Fibroblast of lung (primary cell): ENCODE measurements at regions not wholly inside any gene's neighbourhood (a gene's known extent, or its start where the extent isn't known, plus 50 kb on each side); places are given as distances from the start of the nearest gene placed in this dataset.

Experiments used
- DNase-seq, 2 donors: peaks; one replicate each; pipeline versions ENCODE4 v3.0.0 to v3.0.0-alpha.2; 2010; ENCODE audit warnings: low read depth in 2 of 2
- H2AFZ ChIP-seq: 2 replicates; pipeline ENCODE4 v1.5.1; 2012; ENCODE audit warnings: low read length, control low read depth, inconsistent platforms
- H3K27ac ChIP-seq: 2 replicates; pipeline ENCODE4 v1.5.1; 2011; ENCODE audit warnings: low read length, control low read depth; ENCODE audit not compliant: insufficient read depth
- H3K27me3 ChIP-seq: 2 replicates; pipeline ENCODE4 v1.5.1; 2011; ENCODE audit warnings: mild to moderate bottlenecking, low read length; ENCODE audit not compliant: control insufficient read depth, insufficient read depth
- H3K36me3 ChIP-seq: 2 replicates; pipeline ENCODE4 v1.5.1; 2011; ENCODE audit warnings: low read length; ENCODE audit not compliant: control insufficient read depth, insufficient read depth
- H3K4me1 ChIP-seq: 2 replicates; pipeline ENCODE4 v1.5.1; 2011; ENCODE audit warnings: low read length; ENCODE audit not compliant: control insufficient read depth, insufficient read depth; ENCODE audit errors: extremely low read depth
- H3K4me2 ChIP-seq: 2 replicates; pipeline ENCODE4 v1.5.1; 2011; ENCODE audit warnings: low read length, control low read depth; ENCODE audit not compliant: insufficient read depth; ENCODE audit errors: extremely low read depth
- H3K4me3 ChIP-seq, 4 experiments: fragments of 200-600 bp in 1 of 4; sonication (generic) in 1 of 4; replicated peaks in 1 of 4; 2 replicates each; pipeline ENCODE4 v1.5.1; 2011 to 2016; ENCODE audit warnings: low read length in 4 of 4, low read depth in 3 of 4, mild to moderate bottlenecking in 3 of 4, control low read depth in 2 of 4, inconsistent platforms in 1 of 4, mixed read lengths in 1 of 4; ENCODE audit not compliant: insufficient read depth in 1 of 4; ENCODE audit errors: control extremely low read depth in 1 of 4
- H3K79me2 ChIP-seq: 2 replicates; pipeline ENCODE4 v1.5.1; 2012; ENCODE audit warnings: mild to moderate bottlenecking, low read length, inconsistent platforms; ENCODE audit not compliant: control insufficient read depth, insufficient read depth
- H3K9ac ChIP-seq: 2 replicates; pipeline ENCODE4 v1.5.1; 2011; ENCODE audit warnings: mild to moderate bottlenecking, low read length, control low read depth; ENCODE audit not compliant: insufficient read depth
- H3K9me3 ChIP-seq: 2 replicates; pipeline ENCODE4 v1.5.1; 2012; ENCODE audit warnings: low read depth, low read length; ENCODE audit not compliant: control insufficient read depth, insufficient read depth
- H4K20me1 ChIP-seq: 2 replicates; pipeline ENCODE4 v1.5.1; 2011; ENCODE audit warnings: low read length; ENCODE audit not compliant: control insufficient read depth, insufficient read depth; ENCODE audit errors: extremely low read depth
- CTCF ChIP-seq, 2 donors: IDR thresholded peaks in 1 of 2; conservative IDR thresholded peaks in 1 of 2; 1 replicate in 1 of 2; 2 replicates in 1 of 2; pipeline ENCODE4 v1.5.1; 2011 to 2012; ENCODE audit warnings: low read length in 2 of 2, control low read depth in 1 of 2, inconsistent platforms in 1 of 2, low read depth in 1 of 2, mild to moderate bottlenecking in 1 of 2
- EZH2 ChIP-seq: IDR thresholded peaks from 2 replicates; pipeline ENCODE4 v1.5.1; 2012; ENCODE audit warnings: low read length, control low read depth, mild to moderate bottlenecking; ENCODE audit errors: missing control alignments

- H3K27ac ChIP-seq, result no peak overlapping the region
- H3K79me2 ChIP-seq, result no peaks in the 10 kb centered on the region
- DNase-seq, result peak in 1 of 2 donors; percentile 25
- no peak overlapping the region for H3K9ac ChIP-seq
- H3K4me3 ChIP-seq, result no peak overlapping the region
- H3K27me3 ChIP-seq, result no peaks in the 10 kb centered on the region
- H3K9me3 ChIP-seq, result no peaks in the 10 kb centered on the region
- peaks cover 4% of the 10 kb centered on the region for H3K4me1 ChIP-seq
- no peaks in the 10 kb centered on the region for H4K20me1 ChIP-seq
- TF ChIP-seq CTCF (conservative IDR thresholded peaks at IDR 0.05 in 1 of 2, IDR thresholded peaks at IDR 0.05 in 1 of 2; ENCODE audit: low read depth in 1 of 2, low read length in 2 of 2) (no peak), EZH2 (no peak)
- H2AFZ ChIP-seq, result no peak overlapping the region
- no peak overlapping the region for H3K4me2 ChIP-seq
- no peaks in the 10 kb centered on the region for H3K36me3 ChIP-seq
Measured at GRCh38 chr10:4707221-4707620, 118.8 kb upstream of the AKR1E2 start.

GRCh38 chr10:4704034-4704545 is 121.9 kb upstream of the AKR1E2 start:
- Histone ChIP-seq H3K27ac (peak overlapping the region; percentile 0), H3K4me3 (no peak overlapping the region), H2AFZ (peak overlapping the region; percentile 17), H3K36me3 (no peaks in the 10 kb centered on the region), H3K9ac (no peak overlapping the region), H3K9me3 (no peaks in the 10 kb centered on the region), H3K27me3 (no peaks in the 10 kb centered on the region), H3K4me2 (no peak overlapping the region), H3K4me1 (peaks cover 7% of the 10 kb centered on the region), H4K20me1 (no peaks in the 10 kb centered on the region), H3K79me2 (no peaks in the 10 kb centered on the region)
- peak; percentile 89 to 100 for DNase-seq
- no peak for TF ChIP-seq EZH2

- H3K27me3 ChIP-seq, result no peaks in the 10 kb centered on the region
- H4K20me1 ChIP-seq, result no peaks in the 10 kb centered on the region
- no peaks in the 10 kb centered on the region for H3K79me2 ChIP-seq
- no peak overlapping the region for H3K9ac ChIP-seq
- no peaks in the 10 kb centered on the region for H3K9me3 ChIP-seq
- TF ChIP-seq CTCF (conservative IDR thresholded peaks at IDR 0.05 in 1 of 2, IDR thresholded peaks at IDR 0.05 in 1 of 2; ENCODE audit: low read depth in 1 of 2, low read length in 2 of 2), result no peak
- TF ChIP-seq EZH2, result no peak
- H3K4me3 ChIP-seq, result no peak overlapping the region
- no peak for DNase-seq
- peaks cover 8% of the 10 kb centered on the region for H3K4me1 ChIP-seq
- H3K4me2 ChIP-seq, result no peak overlapping the region
- H2AFZ ChIP-seq, result peak overlapping the region; percentile 31
- no peak overlapping the region for H3K27ac ChIP-seq
- no peaks in the 10 kb centered on the region for H3K36me3 ChIP-seq
Measured at GRCh38 chr10:4701016-4701415, 125.0 kb upstream of the AKR1E2 start.
